SK-MEL-5 (cell line): ENCODE measurements at regions not wholly inside any gene's neighbourhood (a gene's known extent, or its start where the extent isn't known, plus 50 kb on each side); places are given as distances from the start of the nearest gene placed in this dataset.
"Not testable (repeated sequence)": the region's sequence is repeated elsewhere in the genome, so short reads cannot be mapped to it uniquely, and the experiment has no call there.

Source experiments
- DNase-seq: peaks from one replicate; pipeline ENCODE4 v3.0.0-alpha.2; 2016; ENCODE audit warnings: low read depth, low spot score
- in situ Hi-C: cut with HindIII; loops from 2 replicates; pipeline ENCODE4 v1.10.0; 2016; ENCODE audit warnings: low sequenced_read_pairs, high pct_unique_total_duplicates, low pct_unique_long_range_greater_than_20kb

GRCh38 chr2:8247905-8248622, 433.8 kb upstream of the ID2 start:
- in situ Hi-C loops = no loop called here
- no peak for DNase-seq

- in situ Hi-C loops = no loop called here
- no peak for DNase-seq
These were observed 433.3 kb upstream of the ID2 start for GRCh38 chr2:8248623-8248957.

- DNase-seq = no peak
- in situ Hi-C loops = no loop called here
These were observed 432.7 kb upstream of the ID2 start for GRCh38 chr2:8249141-8249540.

GRCh38 chr2:8249769-8250168, 432.1 kb upstream of the ID2 start:
- in situ Hi-C loops = no loop called here

GRCh38 chr2:8250290-8250689, 431.6 kb upstream of the ID2 start:
- in situ Hi-C loops, DNase-seq: not testable (repeated sequence)

More at GRCh38 chr2:8249769-8250168, 432.1 kb upstream of the ID2 start:
- no peak for DNase-seq

GRCh38 chr2:8251291-8251690, 430.6 kb upstream of the ID2 start:
- DNase-seq = no peak
- in situ Hi-C loops = no loop called here

GRCh38 chr2:8251856-8252255, 430.0 kb upstream of the ID2 start:
- DNase-seq = no peak
- in situ Hi-C loops = no loop called here

GRCh38 chr2:8252997-8253694, 428.7 kb upstream of the ID2 start:
- DNase-seq = no peak
- in situ Hi-C loops = no loop called here

- no peak for DNase-seq
- in situ Hi-C loops = no loop called here
These were observed 428.1 kb upstream of the ID2 start for GRCh38 chr2:8253781-8254180.

GRCh38 chr2:8254214-8254613, 427.6 kb upstream of the ID2 start:
- in situ Hi-C loops, DNase-seq: not testable (repeated sequence)

- no peak for DNase-seq
- in situ Hi-C loops = no loop called here
These were observed 426.9 kb upstream of the ID2 start for GRCh38 chr2:8254791-8255447.

GRCh38 chr2:8255448-8255800, 426.4 kb upstream of the ID2 start:
- in situ Hi-C loops = no loop called here
- no peak for DNase-seq

GRCh38 chr2:8256905-8257304, 425.0 kb upstream of the ID2 start:
- no peak for DNase-seq
- in situ Hi-C loops = no loop called here

GRCh38 chr2:8257502-8257901, 424.4 kb upstream of the ID2 start:
- in situ Hi-C loops = no loop called here
- DNase-seq = no peak

- in situ Hi-C loops = no loop called here
- no peak for DNase-seq
These were observed 423.4 kb upstream of the ID2 start for GRCh38 chr2:8258406-8258805.

GRCh38 chr2:8259106-8259840, 422.6 kb upstream of the ID2 start:
- no peak for DNase-seq
- in situ Hi-C loops = no loop called here

GRCh38 chr2:8259841-8260178, 422.0 kb upstream of the ID2 start:
- in situ Hi-C loops = no loop called here
- no peak for DNase-seq

GRCh38 chr2:8260213-8260612, 421.6 kb upstream of the ID2 start:
- in situ Hi-C loops = no loop called here
- DNase-seq = no peak
